ENCODE measurements at regions not wholly inside any gene's neighbourhood (a gene's known extent, or its start where the extent isn't known, plus 50 kb on each side); places are given as distances from the start of the nearest gene placed in this dataset.
A peak's percentile ranks its signal among the peaks of the same experiment; 100 is the strongest.

DNA sequence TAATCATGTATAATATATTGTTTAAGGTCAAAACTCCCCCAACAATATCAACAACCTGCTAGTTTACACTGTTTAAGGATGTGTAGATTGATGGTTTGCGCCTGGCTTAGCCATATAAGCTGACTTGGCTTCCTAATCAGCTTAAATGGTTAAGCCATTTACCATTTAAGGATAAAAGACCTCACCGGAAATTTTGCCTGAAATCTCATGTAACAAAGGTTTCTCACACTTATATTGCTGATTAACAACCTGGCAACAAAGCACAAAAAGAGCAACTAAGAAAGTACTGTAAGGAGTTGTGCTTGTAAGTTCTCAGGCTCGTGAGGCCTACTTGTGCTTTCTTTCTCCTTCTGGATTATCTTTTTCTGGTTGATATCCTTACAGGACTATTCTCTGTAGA lies 485.2 kb downstream of the GABRG1 start:
- no peak overlapping the region for H3K27ac ChIP-seq (ENCODE audit: low read depth, low read length)

DNA sequence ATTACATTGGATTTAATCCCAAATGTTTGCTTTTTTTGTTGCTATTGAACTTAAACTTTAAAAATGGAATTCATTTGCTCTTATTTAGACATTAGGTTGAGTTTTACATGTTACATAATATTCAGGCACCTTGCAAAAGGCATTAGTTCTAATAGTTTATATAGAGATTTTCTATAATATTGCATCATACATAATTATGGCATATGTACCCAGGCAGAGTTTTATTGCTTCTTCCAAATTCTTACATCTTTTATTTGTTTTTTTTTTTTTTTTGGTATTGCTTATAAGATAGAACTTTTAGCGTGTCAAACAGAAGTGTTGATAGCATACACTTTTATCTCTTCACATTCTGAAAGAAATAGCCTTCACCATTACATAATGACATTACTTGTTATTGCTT lies 487.7 kb downstream of the GABRG1 start:
- Histone ChIP-seq H2AK5ac (ENCODE audit: low read length) (no peak overlapping the region), H4K12ac (ENCODE audit: low read depth, low read length) (no peak overlapping the region), H3K23ac (ENCODE audit: low read length) (no peak overlapping the region), H3K27me3 (ENCODE audit: insufficient read depth, low read length) (no peaks in the 10 kb centered on the region), H3K14ac (ENCODE audit: low read length) (no peak overlapping the region), H3K79me2 (ENCODE audit: control insufficient read depth, insufficient read depth, low read length, poor library complexity) (no peaks in the 10 kb centered on the region), H3K4me2 (ENCODE audit: low read length) (no peak overlapping the region), H3K9me3 (ENCODE audit: insufficient read depth, low read depth, low read length) (no peaks in the 10 kb centered on the region), H2BK12ac (ENCODE audit: low read length) (no peak overlapping the region), H3K79me1 (ENCODE audit: low read length) (no peaks in the 10 kb centered on the region), H3K36me3 (ENCODE audit: control insufficient read depth in 1 of 2, insufficient read depth in 2 of 2, low read length in 2 of 2) (no peaks in the 10 kb centered on the region), H2BK5ac (ENCODE audit: low read depth, low read length, poor library complexity) (no peak overlapping the region), H3K4me3 (ENCODE audit: low read depth, low read length) (no peak overlapping the region), H3K18ac (ENCODE audit: low read length) (no peak overlapping the region), H3K4me1 (ENCODE audit: control insufficient read depth in 1 of 2, insufficient read depth in 2 of 2, low read length in 2 of 2) (peaks cover 0 to 3% of the 10 kb centered on the region in 2 experiments), H4K8ac (ENCODE audit: low read depth, low read length) (no peak overlapping the region), H3K27ac (ENCODE audit: low read depth, low read length) (no peak overlapping the region), H2BK120ac (ENCODE audit: insufficient read depth, low read length, poor library complexity) (no peak overlapping the region), H3K4ac (ENCODE audit: low read depth, low read length) (no peak overlapping the region), H3K9ac (ENCODE audit: low read length) (no peak overlapping the region), H4K91ac (ENCODE audit: low read depth, low read length) (no peak overlapping the region), H2AFZ (ENCODE audit: insufficient read depth, low read length, poor library complexity) (no peak overlapping the region)
- no peak for DNase-seq
- no CpG with 5 or more reads among the region's 1 CpG for WGBS (ENCODE audit: extremely low coverage, insufficient coverage, insufficient read length)

More for the DNA sequence above, 485.2 kb downstream of the GABRG1 start:
- Histone ChIP-seq H3K79me1 (ENCODE audit: low read length) (no peaks in the 10 kb centered on the region), H3K18ac (ENCODE audit: low read length) (no peak overlapping the region), H3K4ac (ENCODE audit: low read depth, low read length) (no peak overlapping the region), H3K23ac (ENCODE audit: low read length) (no peak overlapping the region), H2BK12ac (ENCODE audit: low read length) (no peak overlapping the region), H4K8ac (ENCODE audit: low read depth, low read length) (no peak overlapping the region), H3K4me2 (ENCODE audit: low read length) (no peak overlapping the region), H2AK5ac (ENCODE audit: low read length) (no peak overlapping the region), H3K9ac (ENCODE audit: low read length) (no peak overlapping the region), H3K4me3 (ENCODE audit: low read depth, low read length) (no peak overlapping the region), H4K91ac (ENCODE audit: low read depth, low read length) (no peak overlapping the region), H3K14ac (ENCODE audit: low read length) (no peak overlapping the region), H3K9me3 (ENCODE audit: insufficient read depth, low read depth, low read length) (no peaks in the 10 kb centered on the region), H4K12ac (ENCODE audit: low read depth, low read length) (no peak overlapping the region), H2BK120ac (ENCODE audit: insufficient read depth, low read length, poor library complexity) (no peak overlapping the region), H3K4me1 (ENCODE audit: control insufficient read depth in 1 of 2, insufficient read depth in 2 of 2, low read length in 2 of 2) (peaks cover 0 to 3% of the 10 kb centered on the region in 2 experiments), H2AFZ (ENCODE audit: insufficient read depth, low read length, poor library complexity) (no peak overlapping the region), H3K27me3 (ENCODE audit: insufficient read depth, low read length) (no peaks in the 10 kb centered on the region), H3K36me3 (ENCODE audit: control insufficient read depth in 1 of 2, insufficient read depth in 2 of 2, low read length in 2 of 2) (no peaks in the 10 kb centered on the region), H2BK5ac (ENCODE audit: low read depth, low read length, poor library complexity) (no peak overlapping the region), H3K79me2 (ENCODE audit: control insufficient read depth, insufficient read depth, low read length, poor library complexity) (no peaks in the 10 kb centered on the region)
- no CpG with 5 or more reads among the region's 3 CpGs for WGBS (ENCODE audit: extremely low coverage, insufficient coverage, insufficient read length)
- no peak for DNase-seq

DNA sequence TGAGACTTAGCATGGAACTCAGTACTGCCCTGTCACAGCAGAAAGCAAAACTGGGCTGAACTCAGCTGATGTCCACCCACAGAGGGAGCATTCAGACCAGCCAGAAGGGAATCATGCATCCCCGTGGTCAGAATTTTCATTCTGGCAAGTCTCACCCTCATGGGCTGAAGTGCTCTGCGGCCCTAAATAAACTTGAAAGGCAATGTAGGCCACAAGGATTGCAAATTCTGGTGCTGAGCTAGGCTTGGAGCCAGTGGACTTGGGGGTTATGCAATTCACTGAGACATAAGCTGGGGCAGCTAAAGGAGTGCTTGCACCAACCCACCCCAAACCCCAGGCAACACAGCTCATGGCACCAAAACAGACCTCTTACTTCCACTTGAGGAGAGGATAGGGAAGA lies 494.1 kb downstream of the GABRG1 start:
- Histone ChIP-seq H3K27me3 (ENCODE audit: insufficient read depth, low read length) (no peaks in the 10 kb centered on the region), H3K23ac (ENCODE audit: low read length) (no peak overlapping the region), H3K4me2 (ENCODE audit: low read length) (no peak overlapping the region), H3K9me3 (ENCODE audit: insufficient read depth, low read depth, low read length) (no peaks in the 10 kb centered on the region), H4K12ac (ENCODE audit: low read depth, low read length) (no peak overlapping the region), H3K27ac (ENCODE audit: low read depth, low read length) (no peak overlapping the region), H2AK5ac (ENCODE audit: low read length) (no peak overlapping the region), H3K79me1 (ENCODE audit: low read length) (no peaks in the 10 kb centered on the region), H3K36me3 (ENCODE audit: control insufficient read depth in 1 of 2, insufficient read depth in 2 of 2, low read length in 2 of 2) (no peaks in the 10 kb centered on the region), H3K4me1 (ENCODE audit: control insufficient read depth in 1 of 2, insufficient read depth in 2 of 2, low read length in 2 of 2) (no peaks in the 10 kb centered on the region), H4K8ac (ENCODE audit: low read depth, low read length) (no peak overlapping the region), H2AFZ (ENCODE audit: insufficient read depth, low read length, poor library complexity) (no peak overlapping the region), H3K79me2 (ENCODE audit: control insufficient read depth, insufficient read depth, low read length, poor library complexity) (no peaks in the 10 kb centered on the region), H2BK120ac (ENCODE audit: insufficient read depth, low read length, poor library complexity) (no peak overlapping the region), H2BK12ac (ENCODE audit: low read length) (no peak overlapping the region), H3K4me3 (ENCODE audit: low read depth, low read length) (no peak overlapping the region), H3K9ac (ENCODE audit: low read length) (no peak overlapping the region), H3K18ac (ENCODE audit: low read length) (no peak overlapping the region), H2BK5ac (ENCODE audit: low read depth, low read length, poor library complexity) (no peak overlapping the region), H3K14ac (ENCODE audit: low read length) (no peak overlapping the region), H3K4ac (ENCODE audit: low read depth, low read length) (no peak overlapping the region), H4K91ac (ENCODE audit: low read depth, low read length) (no peak overlapping the region)
- WGBS (ENCODE audit: extremely low coverage, insufficient coverage, insufficient read length): no CpG with 5 or more reads among the region's 2 CpGs
- DNase-seq: no peak

DNA sequence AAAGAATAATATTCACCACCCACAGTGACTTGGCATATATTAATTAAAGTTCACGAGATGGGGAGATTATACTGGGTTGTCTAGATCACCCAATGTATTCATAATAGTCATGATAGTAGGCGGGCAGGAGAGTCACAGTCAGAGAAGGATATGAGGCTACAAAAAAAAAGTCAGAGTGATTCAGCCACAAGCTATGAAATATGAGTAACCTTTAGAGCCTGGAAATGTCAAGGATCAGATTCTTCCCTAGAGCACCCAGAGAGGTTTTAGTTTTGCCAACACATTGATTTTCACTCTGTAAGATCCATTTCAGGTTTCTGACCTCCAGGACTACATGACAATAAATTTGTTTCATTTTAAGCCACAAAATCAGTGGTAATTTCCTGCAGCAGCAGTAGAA lies 501.9 kb downstream of the GABRG1 start:
- H4K12ac ChIP-seq (ENCODE audit: low read depth, low read length): no peak overlapping the region
- H3K4me1 ChIP-seq (ENCODE audit: control insufficient read depth in 1 of 2, insufficient read depth in 2 of 2, low read length in 2 of 2): no peaks in the 10 kb centered on the region
- H3K36me3 ChIP-seq (ENCODE audit: control insufficient read depth in 1 of 2, insufficient read depth in 2 of 2, low read length in 2 of 2): no peaks in the 10 kb centered on the region
- H2BK120ac ChIP-seq (ENCODE audit: insufficient read depth, low read length, poor library complexity): no peak overlapping the region
- H3K4me3 ChIP-seq (ENCODE audit: low read depth, low read length): no peak overlapping the region
- H3K79me1 ChIP-seq (ENCODE audit: low read length): no peaks in the 10 kb centered on the region
- H4K91ac ChIP-seq (ENCODE audit: low read depth, low read length): no peak overlapping the region
- no peak overlapping the region for H3K23ac ChIP-seq (ENCODE audit: low read length)
- H3K9me3 ChIP-seq (ENCODE audit: insufficient read depth, low read depth, low read length): no peaks in the 10 kb centered on the region
- no peak overlapping the region for H2AK5ac ChIP-seq (ENCODE audit: low read length)
- no peak overlapping the region for H3K18ac ChIP-seq (ENCODE audit: low read length)
- no peak overlapping the region for H2BK5ac ChIP-seq (ENCODE audit: low read depth, low read length, poor library complexity)
- no peak overlapping the region for H3K4me2 ChIP-seq (ENCODE audit: low read length)
- peak in 1 of 2 donors; percentile 17 for DNase-seq
- no peak overlapping the region for H2BK12ac ChIP-seq (ENCODE audit: low read length)
- no peak overlapping the region for H3K9ac ChIP-seq (ENCODE audit: low read length)
- no CpG with 5 or more reads among the region's 2 CpGs for WGBS (ENCODE audit: extremely low coverage, insufficient coverage, insufficient read length)
- no peak overlapping the region for H3K14ac ChIP-seq (ENCODE audit: low read length)
- no peak overlapping the region for H3K4ac ChIP-seq (ENCODE audit: low read depth, low read length)
- no peak overlapping the region for H3K27ac ChIP-seq (ENCODE audit: low read depth, low read length)
- H3K79me2 ChIP-seq (ENCODE audit: control insufficient read depth, insufficient read depth, low read length, poor library complexity): no peaks in the 10 kb centered on the region
- H4K8ac ChIP-seq (ENCODE audit: low read depth, low read length): no peak overlapping the region
- H2AFZ ChIP-seq (ENCODE audit: insufficient read depth, low read length, poor library complexity): no peak overlapping the region
- H3K27me3 ChIP-seq (ENCODE audit: insufficient read depth, low read length): no peaks in the 10 kb centered on the region

Measured in trophoblast cell (in vitro differentiated cells and primary cell).